ENCODE measurements at regions not wholly inside any gene's neighbourhood (a gene's known extent, or its start where the extent isn't known, plus 50 kb on each side); places are given as distances from the start of the nearest gene placed in this dataset.
"Not testable (repeated sequence)": the region's sequence is repeated elsewhere in the genome, so short reads cannot be mapped to it uniquely, and the experiment has no call there.

DNA sequence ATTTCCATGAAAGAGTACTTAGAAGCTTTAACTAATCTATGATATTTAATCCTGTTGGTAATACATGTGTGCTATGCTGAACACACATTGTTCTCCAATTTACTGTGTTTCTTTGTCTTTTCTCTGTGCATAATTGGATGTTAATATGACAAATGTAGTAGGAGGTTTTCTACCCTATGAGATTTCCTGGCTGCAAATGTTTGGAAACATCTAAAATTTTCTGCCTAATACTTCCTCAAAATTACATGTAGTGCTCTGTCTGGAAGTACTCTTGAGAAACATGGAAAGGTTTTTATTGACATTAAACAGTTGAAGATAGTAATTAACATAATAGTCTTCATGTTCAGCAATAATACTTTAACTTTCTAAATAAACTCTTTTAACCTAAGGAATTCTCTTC is 213.0 kb downstream of the KITLG start (continued):
- TF ChIP-seq ZNF468 (CRISPR knock-in tag; IDR thresholded peaks at IDR 0.05), result no peak
- no peak for TF ChIP-seq ARNTL (CRISPR knock-in tag; IDR thresholded peaks at IDR 0.05)
- no peak for TF ChIP-seq TOE1 (CRISPR knock-in tag; IDR thresholded peaks at IDR 0.05)
- TF ChIP-seq, protein P1, sequence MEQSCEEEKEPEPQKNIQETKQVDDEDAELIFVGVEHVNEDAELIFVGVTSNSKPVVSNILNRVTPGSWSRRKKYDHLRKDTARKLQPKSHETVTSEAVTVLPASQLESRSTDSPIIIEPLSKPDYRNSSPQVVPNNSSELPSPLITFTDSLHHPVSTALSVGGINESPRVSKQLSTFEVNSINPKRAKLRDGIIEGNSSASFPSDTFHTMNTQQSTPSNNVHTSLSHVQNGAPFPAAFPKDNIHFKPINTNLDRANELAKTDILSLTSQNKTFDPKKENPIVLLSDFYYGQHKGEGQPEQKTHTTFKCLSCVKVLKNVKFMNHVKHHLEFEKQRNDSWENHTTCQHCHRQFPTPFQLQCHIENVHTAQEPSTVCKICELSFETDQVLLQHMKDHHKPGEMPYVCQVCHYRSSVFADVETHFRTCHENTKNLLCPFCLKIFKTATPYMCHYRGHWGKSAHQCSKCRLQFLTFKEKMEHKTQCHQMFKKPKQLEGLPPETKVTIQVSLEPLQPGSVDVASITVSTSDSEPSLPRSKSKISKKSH (CRISPR knock-in tag; IDR thresholded peaks at IDR 0.05; ENCODE audit: borderline replicate concordance), result no peak
- TF ChIP-seq, protein P2, sequence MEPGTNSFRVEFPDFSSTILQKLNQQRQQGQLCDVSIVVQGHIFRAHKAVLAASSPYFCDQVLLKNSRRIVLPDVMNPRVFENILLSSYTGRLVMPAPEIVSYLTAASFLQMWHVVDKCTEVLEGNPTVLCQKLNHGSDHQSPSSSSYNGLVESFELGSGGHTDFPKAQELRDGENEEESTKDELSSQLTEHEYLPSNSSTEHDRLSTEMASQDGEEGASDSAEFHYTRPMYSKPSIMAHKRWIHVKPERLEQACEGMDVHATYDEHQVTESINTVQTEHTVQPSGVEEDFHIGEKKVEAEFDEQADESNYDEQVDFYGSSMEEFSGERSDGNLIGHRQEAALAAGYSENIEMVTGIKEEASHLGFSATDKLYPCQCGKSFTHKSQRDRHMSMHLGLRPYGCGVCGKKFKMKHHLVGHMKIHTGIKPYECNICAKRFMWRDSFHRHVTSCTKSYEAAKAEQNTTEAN (CRISPR knock-in tag; conservative IDR thresholded peaks at IDR 0.05), result no peak
- no peak for TF ChIP-seq ZMYM3 (CRISPR knock-in tag; IDR thresholded peaks at IDR 0.05)
- TF ChIP-seq, protein P3, sequence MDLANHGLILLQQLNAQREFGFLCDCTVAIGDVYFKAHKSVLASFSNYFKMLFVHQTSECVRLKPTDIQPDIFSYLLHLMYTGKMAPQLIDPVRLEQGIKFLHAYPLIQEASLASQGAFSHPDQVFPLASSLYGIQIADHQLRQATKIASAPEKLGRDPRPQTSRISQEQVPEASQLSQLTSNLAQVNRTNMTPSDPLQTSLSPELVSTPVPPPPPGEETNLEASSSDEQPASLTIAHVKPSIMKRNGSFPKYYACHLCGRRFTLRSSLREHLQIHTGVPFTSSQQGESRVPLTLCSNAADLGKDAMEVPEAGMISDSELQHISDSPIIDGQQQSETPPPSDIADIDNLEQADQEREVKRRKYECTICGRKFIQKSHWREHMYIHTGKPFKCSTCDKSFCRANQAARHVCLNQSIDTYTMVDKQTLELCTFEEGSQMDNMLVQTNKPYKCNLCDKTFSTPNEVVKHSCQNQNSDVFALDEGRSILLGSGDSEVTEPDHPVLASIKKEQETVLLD (CRISPR knock-in tag; IDR thresholded peaks at IDR 0.05; ENCODE audit: low read depth), result no peak
- TF ChIP-seq PAWR (CRISPR knock-in tag; IDR thresholded peaks at IDR 0.05; ENCODE audit: borderline replicate concordance), result no peak
- no peak for TF ChIP-seq NCOA1 (CRISPR knock-in tag; IDR thresholded peaks at IDR 0.05)

DNA sequence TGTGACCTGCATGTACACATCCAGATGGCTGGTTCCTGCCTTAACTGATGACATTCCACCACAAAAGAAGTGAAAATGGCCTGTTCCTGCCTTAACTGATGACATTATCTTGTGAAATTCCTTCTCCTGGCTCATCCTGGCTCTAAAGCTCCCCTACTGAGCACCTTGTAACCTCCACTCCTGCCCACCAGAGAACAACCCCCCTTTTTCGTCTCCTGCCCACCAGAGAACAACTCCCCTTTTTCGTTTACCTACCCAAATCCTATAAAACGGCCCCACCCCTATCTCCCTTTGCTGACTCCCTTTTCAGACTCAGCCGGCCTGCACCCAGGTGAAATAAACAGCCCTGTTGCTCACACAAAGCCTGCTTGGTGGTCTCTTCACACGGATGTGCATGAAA is 212.2 kb downstream of the KITLG start:
- H3K4me1 ChIP-seq (ENCODE audit: insufficient read depth, low read length); H4K20me1 ChIP-seq (ENCODE audit: insufficient read depth, low read length); H3K27me3 ChIP-seq (ENCODE audit: control insufficient read depth in 1 of 2, insufficient read depth in 2 of 2, low read length in 2 of 2); FAIRE-seq; H2AFZ ChIP-seq (ENCODE audit: low read length); H3K4me3 ChIP-seq (replicated peaks in 1 of 3; ENCODE audit: insufficient read depth in 1 of 3, low read depth in 2 of 3, low read length in 3 of 3); H3K9ac ChIP-seq (ENCODE audit: insufficient read depth, low read depth, low read length); H3K79me2 ChIP-seq (ENCODE audit: insufficient read depth, low read length); H3K9me3 ChIP-seq (ENCODE audit: low read length); ATAC-seq; H3K27ac ChIP-seq (ENCODE audit: extremely low read length, insufficient read depth, low read length); intact Hi-C loops (cut with micrococcal nuclease; ENCODE audit: unreplicated experiment); POLR2A ChIA-PET; CTCF ChIA-PET (ENCODE audit: low intra/inter-chr PET ratio, low total read pairs); DNase-seq (ENCODE audit: low spot score); BruUV-seq (replicated peaks); in situ Hi-C loops (cut with HindIII; ENCODE audit: extremely low pct_ligation_motif_present, low pct_unique_long_range_greater_than_20kb); H3K36me3 ChIP-seq (replicated peaks in 1 of 2; ENCODE audit: control insufficient read depth in 1 of 2, insufficient read depth in 2 of 2, low read length in 2 of 2); H3K4me2 ChIP-seq (ENCODE audit: low read depth, low read length): not testable (repeated sequence)
- 17% methylated on average over 5 of the region's 5 CpGs for WGBS (ENCODE audit: low lambda C conversion rate)
